GM19463 (cell line): ENCODE measurements at regions not wholly inside any gene's neighbourhood (a gene's known extent, or its start where the extent isn't known, plus 50 kb on each side); places are given as distances from the start of the nearest gene placed in this dataset.
A peak's percentile ranks its signal among the peaks of the same experiment; 100 is the strongest.

Experiments
- ATAC-seq: cut with Tn5 transposase; IDR thresholded peaks from one replicate; pipeline ENCODE4 v1.9.1; 2021; ENCODE audit warnings: mild to moderate bottlenecking, moderate library complexity; ENCODE audit not compliant: unreplicated experiment

GRCh38 chr5:158485604-158486081, 614.1 kb downstream of the EBF1 start:
- no peak for ATAC-seq

- ATAC-seq = no peak
Observed at GRCh38 chr5:158485047-158485446, 614.7 kb downstream of the EBF1 start.

- no peak for ATAC-seq
Observed at GRCh38 chr5:158484150-158484549, 615.6 kb downstream of the EBF1 start.

- ATAC-seq = no peak
Observed at GRCh38 chr5:158483281-158483860, 616.3 kb downstream of the EBF1 start.

GRCh38 chr5:158482125-158482524, 617.6 kb downstream of the EBF1 start:
- no peak for ATAC-seq

- ATAC-seq = no peak
Observed at GRCh38 chr5:158478139-158478538, 619.2 kb upstream of the CLINT1 start.

GRCh38 chr5:158477214-158477613, 618.3 kb upstream of the CLINT1 start:
- no peak for ATAC-seq

- no peak for ATAC-seq
Observed at GRCh38 chr5:158473016-158473635, 614.2 kb upstream of the CLINT1 start.

- ATAC-seq = no peak
Observed at GRCh38 chr5:158471535-158471924, 612.6 kb upstream of the CLINT1 start.

GRCh38 chr5:158470764-158471534, 612.0 kb upstream of the CLINT1 start:
- no peak for ATAC-seq

GRCh38 chr5:158468444-158468843, 609.5 kb upstream of the CLINT1 start:
- no peak for ATAC-seq

GRCh38 chr5:158466191-158466590, 607.2 kb upstream of the CLINT1 start:
- no peak for ATAC-seq

- ATAC-seq = no peak
Observed at GRCh38 chr5:158465086-158465972, 606.4 kb upstream of the CLINT1 start.

GRCh38 chr5:158464383-158464782, 605.4 kb upstream of the CLINT1 start:
- no peak for ATAC-seq

- no peak for ATAC-seq
Observed at GRCh38 chr5:158463938-158464337, 605.0 kb upstream of the CLINT1 start.

GRCh38 chr5:158463188-158463587, 604.2 kb upstream of the CLINT1 start:
- ATAC-seq = no peak

GRCh38 chr5:158462349-158463114, 603.6 kb upstream of the CLINT1 start:
- no peak for ATAC-seq

- ATAC-seq = no peak
Observed at GRCh38 chr5:158461240-158461854, 602.4 kb upstream of the CLINT1 start.

GRCh38 chr5:158458086-158458485, 599.1 kb upstream of the CLINT1 start:
- no peak for ATAC-seq

- peak; percentile 72 for ATAC-seq
Observed at GRCh38 chr5:158456756-158457155, 597.8 kb upstream of the CLINT1 start.
